HEK293T (cell line): ENCODE measurements at regions not wholly inside any gene's neighbourhood (a gene's known extent, or its start where the extent isn't known, plus 50 kb on each side); places are given as distances from the start of the nearest gene placed in this dataset.

Source experiments
- BHLHE40 ChIP-seq: fragments of 450-650 bp; IDR thresholded peaks from 2 replicates; pipeline ENCODE4 v1.6.1; 2016; ENCODE audit warnings: mild to moderate bottlenecking, moderate library complexity, borderline replicate concordance
- CTBP1 ChIP-seq: fragments of 450-650 bp; IDR thresholded peaks from 2 replicates; pipeline ENCODE4 v1.6.1; 2016; ENCODE audit warnings: borderline replicate concordance
- ELF4 ChIP-seq: fragments of 450-650 bp; IDR thresholded peaks from 2 replicates; pipeline ENCODE4 v1.6.1; 2017; ENCODE audit warnings: antibody characterized with exemption
- FOXK2 ChIP-seq: fragments of 450-650 bp; IDR thresholded peaks from 2 replicates; pipeline ENCODE4 v1.6.1; 2016; ENCODE audit warnings: mild to moderate bottlenecking
- FOXM1 ChIP-seq: fragments of 450-650 bp; IDR thresholded peaks from 2 replicates; pipeline ENCODE4 v1.6.1; 2017; ENCODE audit warnings: mild to moderate bottlenecking, borderline replicate concordance
- HDGF ChIP-seq: fragments of 450-650 bp; IDR thresholded peaks from 2 replicates; pipeline ENCODE4 v1.6.1; 2017; ENCODE audit warnings: antibody characterized with exemption, borderline replicate concordance
- L3MBTL2 ChIP-seq: fragments of 450-650 bp; conservative IDR thresholded peaks from 2 replicates; pipeline ENCODE4 v1.6.1; 2016; ENCODE audit warnings: mild to moderate bottlenecking
- SP1 ChIP-seq: fragments of 450-650 bp; IDR thresholded peaks from 2 replicates; pipeline ENCODE4 v1.6.1; 2017
- ZNF384 ChIP-seq: fragments of 450-650 bp; IDR thresholded peaks from 2 replicates; pipeline ENCODE4 v1.6.1; 2016

DNA sequence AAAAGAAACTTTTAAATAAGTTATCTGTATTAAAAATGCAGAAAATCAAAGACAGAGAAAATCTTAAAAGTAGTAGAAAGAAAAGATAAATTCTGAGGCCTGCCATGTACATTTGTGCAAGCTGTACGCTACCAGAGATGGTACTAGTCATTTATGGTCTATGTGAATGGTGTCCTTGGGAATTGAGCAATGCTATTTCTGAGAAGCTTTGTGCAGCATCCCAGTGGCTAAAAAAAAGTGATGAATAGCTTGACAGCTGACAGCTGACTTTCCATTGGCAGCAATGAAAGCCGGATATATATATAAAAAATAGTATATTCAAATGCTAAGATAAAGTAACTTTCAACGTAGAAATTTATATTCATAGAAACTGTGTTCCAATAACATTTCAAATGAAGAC lies 58.8 kb upstream of the KCTD3 start:
- TF ChIP-seq BHLHE40 (no peak), FOXM1 (no peak), L3MBTL2 (no peak), ZNF384 (no peak), HDGF (no peak), ELF4 (no peak), FOXK2 (no peak), SP1 (no peak), CTBP1 (no peak)
